Activated CD4-positive, alpha-beta memory T cell treated with anti-CD3 and anti-CD28 coated beads, Interleukin-2, amount 10 ng/mL, durations not matched to agents 7 days and 5 days (primary cell): ENCODE measurements at regions not wholly inside any gene's neighbourhood (a gene's known extent, or its start where the extent isn't known, plus 50 kb on each side); places are given as distances from the start of the nearest gene placed in this dataset.

Experiments
- CTCF ChIA-PET: fragments of 350-600 bp; sonication (Branson Sonifier 250); formaldehyde crosslinking; loops from one replicate; lab custom pipeline; 2021; ENCODE audit warnings: antibody characterized with exemption, inconsistent platforms; lab: Charles Lee
- POLR2A ChIA-PET: fragments of 350-600 bp; sonication (Branson Sonifier 250); formaldehyde crosslinking; loops from one replicate; lab custom pipeline; 2021; ENCODE audit warnings: antibody characterized with exemption; lab: Charles Lee
- DNase-seq: peaks from one replicate; pipeline ENCODE4 v3.0.0-alpha.2; 2020
- H3K27ac Mint-ChIP-seq: one replicate; pipeline ENCODE4 v1.8.0; 2021; ENCODE audit warnings: mild to moderate bottlenecking, mixed read lengths
- H3K27me3 Mint-ChIP-seq: one replicate; pipeline ENCODE4 v1.8.0; 2021; ENCODE audit warnings: mixed read lengths
- H3K36me3 Mint-ChIP-seq: one replicate; pipeline ENCODE4 v1.8.0; 2021; ENCODE audit warnings: low read depth, mixed read lengths
- H3K4me1 Mint-ChIP-seq: one replicate; pipeline ENCODE4 v1.8.0; 2021; ENCODE audit warnings: mixed read lengths
- H3K4me3 Mint-ChIP-seq: one replicate; pipeline ENCODE4 v1.8.0; 2021; ENCODE audit warnings: mild to moderate bottlenecking, mixed read lengths
- H3K9me3 Mint-ChIP-seq: one replicate; pipeline ENCODE4 v1.8.0; 2021; ENCODE audit warnings: mixed read lengths

DNA sequence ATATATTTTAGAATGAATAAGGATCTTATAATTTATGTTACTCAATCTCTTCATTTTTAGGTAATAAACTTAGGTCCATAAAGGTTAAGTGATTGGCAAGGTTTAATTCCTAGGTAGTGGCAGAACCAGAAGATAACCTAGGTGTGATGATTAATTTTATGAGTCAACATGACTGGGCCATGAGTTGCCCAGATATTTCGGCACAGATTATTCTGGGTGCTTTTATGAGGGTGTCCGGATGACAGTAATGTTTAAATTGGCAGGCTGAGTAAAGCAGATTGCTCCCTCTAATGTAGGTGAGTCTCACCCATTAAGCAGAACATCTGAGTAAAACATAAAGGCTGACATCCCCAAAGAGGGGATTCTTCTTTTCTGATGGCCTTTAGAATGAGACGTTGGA, 1349.3 kb upstream of the CELF2 start:
- ChIA-PET POLR2A (no interaction called here), CTCF (no interaction called here)
- Mint-ChIP-seq H3K4me3 (no peak overlapping the region), H3K27me3 (no peaks in the 10 kb centered on the region), H3K27ac (no peak overlapping the region), H3K4me1 (no peaks in the 10 kb centered on the region), H3K9me3 (no peaks in the 10 kb centered on the region), H3K36me3 (no peaks in the 10 kb centered on the region)
- no peak for DNase-seq

DNA sequence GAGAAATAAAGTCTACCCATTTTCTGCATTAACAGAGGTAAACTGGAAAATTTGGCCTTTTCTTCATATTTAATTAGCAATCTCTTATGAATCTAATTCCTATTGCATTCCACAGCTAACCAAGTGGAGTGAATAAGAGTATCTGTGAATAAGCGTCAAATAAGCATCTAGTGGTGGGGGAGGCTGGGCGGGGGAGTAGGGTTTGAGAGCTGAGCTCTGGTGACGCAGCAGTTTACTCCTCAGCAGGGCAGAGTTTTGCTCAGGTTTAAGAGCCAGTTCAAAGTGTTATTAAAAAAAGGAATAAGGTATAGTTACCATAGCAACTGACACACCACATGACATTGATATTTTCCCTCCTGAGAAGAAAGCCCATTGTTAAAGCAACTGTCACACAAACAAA, 1346.8 kb upstream of the CELF2 start:
- CTCF ChIA-PET, result no interaction called here
- no peaks in the 10 kb centered on the region for H3K4me1 Mint-ChIP-seq

DNA sequence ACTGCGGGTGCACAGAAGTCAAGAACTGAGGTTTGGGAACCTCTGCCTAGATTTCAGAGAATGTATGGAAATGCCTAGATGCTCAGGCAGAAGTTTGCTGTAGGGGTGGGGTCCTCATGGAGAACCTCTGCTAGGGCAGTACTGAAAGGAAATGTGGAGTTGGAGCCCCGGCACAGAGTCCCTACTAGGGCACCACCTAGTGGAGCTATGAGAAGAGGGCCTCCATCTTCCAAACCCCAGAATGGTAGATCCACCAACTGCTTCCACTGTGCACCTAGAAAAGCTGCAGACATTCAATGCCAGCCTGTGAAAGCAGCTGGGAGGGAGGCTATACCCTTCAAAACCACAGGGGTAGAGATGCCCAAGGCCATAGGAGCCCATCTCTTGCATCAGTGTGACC, 1336.0 kb upstream of the CELF2 start:
- Mint-ChIP-seq H3K4me3 (no peak overlapping the region), H3K27ac (no peak overlapping the region), H3K9me3 (peaks cover 5% of the 10 kb centered on the region), H3K27me3 (no peaks in the 10 kb centered on the region), H3K36me3 (no peaks in the 10 kb centered on the region), H3K4me1 (no peaks in the 10 kb centered on the region)
- ChIA-PET POLR2A (no interaction called here), CTCF (no interaction called here)
- DNase-seq, result no peak

More for the DNA sequence above, 1346.8 kb upstream of the CELF2 start:
- Mint-ChIP-seq H3K27me3 (no peaks in the 10 kb centered on the region), H3K4me3 (no peak overlapping the region), H3K36me3 (no peaks in the 10 kb centered on the region), H3K27ac (no peak overlapping the region), H3K9me3 (no peaks in the 10 kb centered on the region)
- POLR2A ChIA-PET, result no interaction called here
- DNase-seq, result no peak

DNA sequence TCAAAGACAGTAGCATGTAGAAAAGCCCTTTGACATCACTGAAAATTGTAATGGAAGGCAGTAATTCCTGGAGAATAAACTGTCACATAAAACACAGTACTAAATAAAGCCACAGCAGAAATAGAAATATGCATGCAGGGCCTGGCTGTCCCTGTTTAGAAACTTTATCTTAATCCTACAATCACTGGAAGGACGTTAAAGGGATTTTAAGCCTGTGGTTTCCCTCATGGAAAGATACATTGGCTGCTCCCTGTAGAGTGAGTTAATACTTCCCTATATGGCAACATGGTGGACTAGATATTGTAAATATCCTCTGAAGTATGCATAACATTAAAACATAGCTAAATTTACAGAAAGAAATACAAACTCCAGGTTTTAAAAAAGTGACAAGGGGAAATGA, 1334.9 kb upstream of the CELF2 start:
- H3K36me3 Mint-ChIP-seq, result no peaks in the 10 kb centered on the region
- H3K27ac Mint-ChIP-seq, result no peak overlapping the region
- no peak for DNase-seq
- ChIA-PET POLR2A (no interaction called here), CTCF (no interaction called here)
- H3K4me1 Mint-ChIP-seq, result no peaks in the 10 kb centered on the region
- H3K27me3 Mint-ChIP-seq, result no peaks in the 10 kb centered on the region
- peaks cover 5% of the 10 kb centered on the region for H3K9me3 Mint-ChIP-seq
- no peak overlapping the region for H3K4me3 Mint-ChIP-seq

DNA sequence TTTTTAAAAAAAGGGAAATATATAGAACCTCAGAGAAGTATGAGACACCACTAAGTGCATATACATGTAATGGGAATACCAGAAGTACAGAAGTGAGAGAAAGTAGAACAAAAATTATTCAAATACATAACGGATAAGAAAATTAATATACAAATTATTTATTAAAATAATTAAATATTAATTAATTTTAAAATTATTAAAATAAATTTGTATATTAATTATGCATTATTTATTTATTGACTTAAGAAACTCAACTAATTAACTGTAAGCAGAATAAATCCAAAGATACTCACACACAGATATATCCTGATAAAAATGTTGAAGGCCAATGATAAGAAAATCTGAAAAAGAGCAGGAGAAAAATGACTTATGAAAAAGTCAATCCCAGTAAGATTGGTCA, 1333.5 kb upstream of the CELF2 start:
- H3K9me3 Mint-ChIP-seq, result peaks cover 5% of the 10 kb centered on the region
- H3K4me3 Mint-ChIP-seq, result no peak overlapping the region
- H3K27me3 Mint-ChIP-seq, result no peaks in the 10 kb centered on the region
- no peak overlapping the region for H3K27ac Mint-ChIP-seq
- ChIA-PET POLR2A (no interaction called here), CTCF (no interaction called here)
- no peaks in the 10 kb centered on the region for H3K4me1 Mint-ChIP-seq
- no peak for DNase-seq
- no peaks in the 10 kb centered on the region for H3K36me3 Mint-ChIP-seq

DNA sequence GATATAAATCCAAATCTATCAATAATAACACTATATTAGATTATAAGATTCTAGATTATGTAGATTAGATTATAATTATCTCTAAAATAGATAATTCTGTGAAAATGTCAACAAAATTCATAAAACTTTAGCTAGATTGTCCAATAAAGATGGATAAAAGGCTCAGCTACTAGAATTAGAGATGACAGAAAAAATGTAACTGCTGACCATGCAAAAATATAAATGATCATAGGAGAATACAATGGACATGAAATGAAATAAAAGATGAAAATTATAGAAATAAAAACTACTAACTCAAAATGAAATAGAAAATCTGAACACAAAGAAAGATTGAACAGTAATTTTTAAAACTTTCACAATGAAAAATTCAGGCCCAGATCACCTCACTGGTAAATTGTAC, 1332.1 kb upstream of the CELF2 start:
- H3K27ac Mint-ChIP-seq, result no peak overlapping the region
- ChIA-PET POLR2A (no interaction called here), CTCF (no interaction called here)
- H3K4me1 Mint-ChIP-seq, result no peaks in the 10 kb centered on the region
- H3K27me3 Mint-ChIP-seq, result no peaks in the 10 kb centered on the region
- no peak for DNase-seq
- no peaks in the 10 kb centered on the region for H3K36me3 Mint-ChIP-seq
- no peaks in the 10 kb centered on the region for H3K9me3 Mint-ChIP-seq
- no peak overlapping the region for H3K4me3 Mint-ChIP-seq

DNA sequence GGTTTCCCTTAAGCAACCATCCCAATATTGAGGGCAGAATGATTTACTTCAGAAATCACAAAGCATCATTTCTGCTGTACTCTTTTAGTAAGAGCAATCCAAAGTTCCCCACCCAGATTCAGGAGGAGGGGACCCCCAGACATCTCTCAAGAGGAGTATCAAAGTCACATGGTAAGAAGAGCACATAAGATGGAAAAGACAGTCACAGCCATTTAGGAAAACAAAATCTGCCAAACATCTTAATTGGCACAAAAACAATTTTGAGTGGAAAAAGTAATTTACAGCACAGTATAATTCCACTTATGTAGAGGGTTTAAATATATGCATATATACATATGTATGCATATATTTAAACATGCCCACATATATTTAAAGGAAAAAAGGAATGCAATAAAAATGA, 1329.0 kb upstream of the CELF2 start:
- no peaks in the 10 kb centered on the region for H3K4me1 Mint-ChIP-seq
- no peaks in the 10 kb centered on the region for H3K9me3 Mint-ChIP-seq
- H3K4me3 Mint-ChIP-seq, result no peak overlapping the region
- no peak for DNase-seq
- H3K36me3 Mint-ChIP-seq, result no peaks in the 10 kb centered on the region
- H3K27me3 Mint-ChIP-seq, result no peaks in the 10 kb centered on the region
- H3K27ac Mint-ChIP-seq, result no peak overlapping the region
- ChIA-PET POLR2A (no interaction called here), CTCF (no interaction called here)

DNA sequence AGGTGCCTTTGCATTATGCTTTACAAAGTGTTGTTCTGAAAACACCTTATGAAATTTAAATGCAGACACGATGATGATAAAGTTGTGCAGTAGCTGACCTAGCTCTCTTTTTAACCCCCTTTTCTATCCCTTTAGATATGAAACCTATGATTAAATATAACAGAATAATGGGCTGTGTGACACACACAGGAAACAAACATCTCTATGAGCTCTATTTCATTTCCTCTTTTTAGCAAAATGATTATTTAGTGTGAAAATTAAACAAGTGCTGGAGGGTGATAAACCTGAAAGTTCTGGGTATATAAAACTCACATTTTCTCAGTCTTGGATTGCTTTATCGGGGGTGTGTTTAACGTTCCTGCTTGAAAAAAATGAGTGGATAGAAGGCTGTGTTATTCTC, 1310.5 kb upstream of the CELF2 start:
- CTCF ChIA-PET, result no interaction called here
- no peaks in the 10 kb centered on the region for H3K4me1 Mint-ChIP-seq
- H3K27me3 Mint-ChIP-seq, result no peaks in the 10 kb centered on the region
- H3K9me3 Mint-ChIP-seq, result peaks cover 2% of the 10 kb centered on the region
- no peaks in the 10 kb centered on the region for H3K36me3 Mint-ChIP-seq
- no peak overlapping the region for H3K27ac Mint-ChIP-seq
- POLR2A ChIA-PET, result no interaction called here
- H3K4me3 Mint-ChIP-seq, result no peak overlapping the region
- DNase-seq, result no peak

DNA sequence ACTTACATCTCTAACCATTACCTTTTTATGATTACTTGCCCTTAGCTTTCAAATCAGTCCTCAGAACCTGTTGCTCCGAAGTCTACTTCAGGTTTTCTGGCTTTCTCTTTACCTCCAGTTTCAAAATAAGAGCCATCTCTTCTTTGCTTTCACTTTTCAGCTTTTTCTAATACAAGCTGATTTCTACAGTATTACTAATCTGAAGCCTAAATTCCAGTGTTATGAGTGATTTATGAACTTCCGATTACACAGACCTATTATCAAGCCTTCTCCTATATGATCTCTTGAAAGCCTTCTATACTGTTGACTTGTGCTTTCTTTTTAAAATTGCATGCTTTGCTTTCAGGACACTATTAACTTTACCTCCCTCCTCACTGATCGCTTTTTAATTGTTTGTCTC, 1307.8 kb upstream of the CELF2 start:
- no peak overlapping the region for H3K27ac Mint-ChIP-seq
- DNase-seq, result no peak
- H3K9me3 Mint-ChIP-seq, result peaks cover 2% of the 10 kb centered on the region
- no peaks in the 10 kb centered on the region for H3K36me3 Mint-ChIP-seq
- no peak overlapping the region for H3K4me3 Mint-ChIP-seq
- ChIA-PET POLR2A (no interaction called here), CTCF (no interaction called here)
- H3K4me1 Mint-ChIP-seq, result no peaks in the 10 kb centered on the region
- no peaks in the 10 kb centered on the region for H3K27me3 Mint-ChIP-seq

DNA sequence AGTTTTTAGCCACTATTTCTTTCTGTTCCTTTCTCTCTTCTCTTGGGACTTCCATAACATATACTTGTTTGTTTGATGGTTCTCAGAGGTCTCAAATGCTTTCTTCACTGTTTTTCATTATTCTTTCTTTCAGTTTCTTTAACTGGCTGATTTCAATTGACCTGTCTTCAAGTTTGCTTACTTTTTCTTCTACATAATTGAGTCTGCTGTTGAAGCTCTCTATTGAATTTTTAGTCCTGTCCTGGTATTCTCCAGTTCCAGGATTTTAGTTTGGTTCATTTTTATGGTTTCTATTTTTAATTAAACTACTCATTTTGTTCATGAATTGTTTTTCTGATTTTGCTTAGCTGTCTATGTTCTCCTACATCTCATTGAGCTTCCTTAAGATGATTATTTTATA, 1305.3 kb upstream of the CELF2 start:
- POLR2A ChIA-PET, result no interaction called here
- CTCF ChIA-PET, result no interaction called here
- no peaks in the 10 kb centered on the region for H3K36me3 Mint-ChIP-seq
- no peak overlapping the region for H3K4me3 Mint-ChIP-seq
- H3K27ac Mint-ChIP-seq, result no peak overlapping the region
- no peaks in the 10 kb centered on the region for H3K4me1 Mint-ChIP-seq
- peaks cover 2% of the 10 kb centered on the region for H3K9me3 Mint-ChIP-seq
- no peak for DNase-seq
- H3K27me3 Mint-ChIP-seq, result no peaks in the 10 kb centered on the region

DNA sequence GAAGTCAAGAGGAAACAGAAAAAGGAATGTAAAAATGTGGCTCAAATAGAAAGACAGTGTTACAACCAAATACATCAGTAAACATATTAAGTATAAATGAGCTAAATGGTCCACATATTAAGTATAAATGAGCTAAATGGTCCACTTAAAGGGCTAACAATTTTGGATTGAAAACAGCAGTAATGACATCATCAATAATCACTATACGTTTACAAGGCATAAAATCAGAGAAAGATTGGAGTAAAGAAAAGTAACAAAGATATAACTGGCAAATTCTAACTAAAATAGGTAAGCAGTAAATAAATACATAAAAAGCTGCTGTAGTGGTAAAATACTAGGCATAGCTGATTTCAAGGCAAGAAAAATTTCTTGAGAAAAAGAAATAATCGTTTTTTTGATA, 1298.4 kb upstream of the CELF2 start:
- POLR2A ChIA-PET, result no interaction called here
- no peaks in the 10 kb centered on the region for H3K36me3 Mint-ChIP-seq
- CTCF ChIA-PET, result no interaction called here
- no peaks in the 10 kb centered on the region for H3K4me1 Mint-ChIP-seq
- H3K27me3 Mint-ChIP-seq, result no peaks in the 10 kb centered on the region
- H3K27ac Mint-ChIP-seq, result no peak overlapping the region
- no peak for DNase-seq
- no peak overlapping the region for H3K4me3 Mint-ChIP-seq
- H3K9me3 Mint-ChIP-seq, result peaks cover 9% of the 10 kb centered on the region

DNA sequence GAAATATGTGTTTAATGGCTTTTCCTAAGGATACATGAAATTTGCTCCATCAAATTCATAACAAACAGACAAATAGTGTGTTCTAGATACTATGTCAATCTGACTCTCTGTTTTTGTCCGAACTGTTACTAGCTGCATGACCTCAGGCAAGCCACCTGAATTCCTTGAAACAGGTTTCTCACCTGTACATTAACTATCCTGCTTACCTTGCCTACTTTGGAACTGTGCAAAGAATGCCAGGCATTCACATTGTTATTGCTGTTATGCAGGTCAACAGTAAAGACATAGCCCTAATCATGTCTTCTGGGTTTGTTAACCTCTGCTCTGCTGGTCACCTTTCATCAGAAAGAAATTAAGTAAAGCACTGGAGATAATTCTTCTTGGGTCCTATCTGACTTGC, 1283.9 kb upstream of the CELF2 start:
- no peak for DNase-seq
- no peaks in the 10 kb centered on the region for H3K9me3 Mint-ChIP-seq
- ChIA-PET POLR2A (no interaction called here), CTCF (interaction anchor here (1.0 kb wide), 1 partner anchor 143 kb away, joined by 3 read pairs; no protein-coding TSS in a partner anchor)
- H3K27me3 Mint-ChIP-seq, result no peaks in the 10 kb centered on the region
- H3K4me3 Mint-ChIP-seq, result no peak overlapping the region
- H3K27ac Mint-ChIP-seq, result no peak overlapping the region
- H3K36me3 Mint-ChIP-seq, result no peaks in the 10 kb centered on the region
- no peaks in the 10 kb centered on the region for H3K4me1 Mint-ChIP-seq

DNA sequence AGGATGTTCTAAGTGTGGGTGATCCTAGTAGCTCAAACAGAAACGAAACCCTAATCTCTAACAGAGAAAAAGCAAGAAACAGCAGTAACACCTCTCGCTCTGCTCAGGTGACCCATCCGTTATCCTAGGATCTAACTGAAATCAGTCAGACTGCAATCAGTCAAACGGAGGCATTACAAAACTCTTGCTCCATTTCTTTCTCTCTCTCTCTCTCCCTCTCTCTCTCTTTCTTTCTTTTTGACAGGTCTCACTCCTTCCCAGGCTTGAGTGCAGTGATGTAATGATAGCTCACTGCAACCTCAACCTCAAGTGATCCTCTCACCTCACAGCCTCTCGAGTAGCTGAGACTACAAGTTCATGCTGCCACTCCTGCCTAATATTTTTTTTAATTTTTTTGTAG, 1283.5 kb upstream of the CELF2 start:
- Mint-ChIP-seq H3K4me3 (no peak overlapping the region), H3K27me3 (no peaks in the 10 kb centered on the region), H3K27ac (no peak overlapping the region), H3K36me3 (no peaks in the 10 kb centered on the region), H3K9me3 (no peaks in the 10 kb centered on the region), H3K4me1 (no peaks in the 10 kb centered on the region)
- ChIA-PET CTCF (interaction anchor here (1.0 kb wide), 1 partner anchor 144 kb away, joined by 3 read pairs; no protein-coding TSS in a partner anchor), POLR2A (no interaction called here)
- no peak for DNase-seq

DNA sequence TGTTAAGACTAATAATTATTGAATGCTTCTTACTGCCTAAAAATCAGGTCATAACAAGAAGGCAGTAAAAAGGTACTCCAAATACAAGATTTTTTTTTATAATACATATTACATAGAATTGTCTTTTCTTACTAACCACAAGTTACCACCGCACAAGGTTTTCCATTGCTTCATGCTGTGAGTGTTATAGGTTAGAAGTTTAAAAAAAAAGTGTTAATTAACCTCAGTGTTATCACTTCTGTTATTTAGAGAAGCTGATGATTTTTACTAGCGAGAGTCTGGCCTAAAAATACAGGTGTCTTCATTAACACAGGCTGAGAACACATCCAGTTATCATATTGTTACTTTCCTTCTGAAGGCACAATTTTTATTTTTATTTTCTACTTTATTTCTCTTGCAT, 1281.9 kb upstream of the CELF2 start:
- Mint-ChIP-seq H3K4me1 (no peaks in the 10 kb centered on the region), H3K27me3 (no peaks in the 10 kb centered on the region), H3K36me3 (no peaks in the 10 kb centered on the region), H3K4me3 (no peak overlapping the region), H3K9me3 (no peaks in the 10 kb centered on the region), H3K27ac (no peak overlapping the region)
- ChIA-PET POLR2A (no interaction called here), CTCF (no interaction called here)
- DNase-seq, result no peak

DNA sequence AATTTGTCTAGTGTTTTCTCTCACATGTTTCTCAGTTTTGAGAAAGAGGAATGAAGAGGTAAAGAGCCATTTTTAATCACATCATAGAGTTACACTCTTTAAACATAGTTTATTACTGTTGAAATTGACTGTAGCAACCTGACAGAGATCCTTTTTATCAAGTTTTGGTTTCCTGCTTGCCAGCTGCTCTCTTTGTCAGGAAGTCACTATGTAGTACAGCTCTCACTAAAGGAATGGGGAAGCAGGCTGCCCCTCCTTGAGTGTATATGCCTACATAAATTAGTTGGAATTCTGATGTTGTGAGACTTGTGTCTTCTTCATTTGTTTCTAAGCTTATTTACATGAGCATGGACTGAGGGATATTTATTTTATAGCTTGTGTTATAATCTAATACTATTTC, 1274.0 kb upstream of the CELF2 start:
- DNase-seq, result no peak
- Mint-ChIP-seq H3K27me3 (no peaks in the 10 kb centered on the region), H3K36me3 (no peaks in the 10 kb centered on the region), H3K27ac (no peak overlapping the region), H3K4me3 (no peak overlapping the region), H3K4me1 (no peaks in the 10 kb centered on the region), H3K9me3 (no peaks in the 10 kb centered on the region)
- CTCF ChIA-PET, result no interaction called here
- POLR2A ChIA-PET, result no interaction called here
